DOHH2 (cell line): ENCODE measurements at regions not wholly inside any gene's neighbourhood (a gene's known extent, or its start where the extent isn't known, plus 50 kb on each side); places are given as distances from the start of the nearest gene placed in this dataset.

Experiments used
- EZH2phosphoT487 ChIP-seq: fragments of 200-600 bp; sonication (generic); IDR thresholded peaks from 2 replicates; pipeline ENCODE4 v1.6.1; 2017; ENCODE audit warnings: borderline replicate concordance, mild to moderate bottlenecking, antibody characterized with exemption, low read length, moderate library complexity, mixed read lengths
- TF ChIP-seq, protein P1 (sequence below): fragments of 200-600 bp; sonication (generic); IDR thresholded peaks from one replicate; pipeline ENCODE4 v1.5.1; 2014; ENCODE audit warnings: antibody characterized with exemption, mild to moderate bottlenecking, low read depth, low read length; ENCODE audit not compliant: poor library complexity, severe bottlenecking

DNA sequence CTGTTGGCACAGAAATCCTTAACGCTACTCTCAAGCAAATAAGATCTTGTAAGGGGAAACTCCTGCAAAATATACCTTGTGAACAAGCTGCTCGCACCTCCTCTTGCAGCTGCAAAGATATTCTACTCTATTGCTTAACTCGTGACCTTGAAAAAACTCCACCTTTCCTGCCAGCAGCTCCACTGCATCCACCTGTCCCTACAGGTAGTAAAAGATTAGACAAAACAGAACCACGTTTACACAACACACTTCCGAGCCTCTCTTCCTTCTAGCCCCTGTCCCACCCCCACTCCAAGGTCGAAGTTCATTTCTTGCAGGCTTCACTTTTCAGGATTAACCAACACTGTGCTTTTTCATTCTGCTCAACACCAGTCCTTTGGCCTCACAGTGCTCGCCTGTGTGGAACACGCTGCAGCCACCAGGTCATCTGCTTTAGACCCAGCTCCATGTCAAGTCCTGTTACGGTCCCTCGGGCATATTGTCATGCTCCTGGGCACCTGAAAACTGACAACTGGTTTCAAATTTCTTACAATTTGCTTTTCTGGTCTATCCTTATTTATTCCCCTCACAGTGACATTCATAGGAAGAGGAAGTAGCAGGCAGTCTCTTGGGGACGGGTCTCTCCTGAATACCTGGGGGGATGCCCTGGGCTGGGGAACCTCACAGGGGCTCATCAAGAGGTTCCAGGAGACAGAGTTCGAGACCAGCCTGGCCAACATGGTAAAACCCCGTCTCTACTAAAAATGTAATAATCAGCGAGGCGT, 165.8 kb upstream of the KLF14 start:
- TF ChIP-seq, protein P1, sequence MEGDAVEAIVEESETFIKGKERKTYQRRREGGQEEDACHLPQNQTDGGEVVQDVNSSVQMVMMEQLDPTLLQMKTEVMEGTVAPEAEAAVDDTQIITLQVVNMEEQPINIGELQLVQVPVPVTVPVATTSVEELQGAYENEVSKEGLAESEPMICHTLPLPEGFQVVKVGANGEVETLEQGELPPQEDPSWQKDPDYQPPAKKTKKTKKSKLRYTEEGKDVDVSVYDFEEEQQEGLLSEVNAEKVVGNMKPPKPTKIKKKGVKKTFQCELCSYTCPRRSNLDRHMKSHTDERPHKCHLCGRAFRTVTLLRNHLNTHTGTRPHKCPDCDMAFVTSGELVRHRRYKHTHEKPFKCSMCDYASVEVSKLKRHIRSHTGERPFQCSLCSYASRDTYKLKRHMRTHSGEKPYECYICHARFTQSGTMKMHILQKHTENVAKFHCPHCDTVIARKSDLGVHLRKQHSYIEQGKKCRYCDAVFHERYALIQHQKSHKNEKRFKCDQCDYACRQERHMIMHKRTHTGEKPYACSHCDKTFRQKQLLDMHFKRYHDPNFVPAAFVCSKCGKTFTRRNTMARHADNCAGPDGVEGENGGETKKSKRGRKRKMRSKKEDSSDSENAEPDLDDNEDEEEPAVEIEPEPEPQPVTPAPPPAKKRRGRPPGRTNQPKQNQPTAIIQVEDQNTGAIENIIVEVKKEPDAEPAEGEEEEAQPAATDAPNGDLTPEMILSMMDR = no peak
- TF ChIP-seq EZH2phosphoT487 = no peak
